Cardiac fibroblast (primary cell): ENCODE measurements at regions not wholly inside any gene's neighbourhood (a gene's known extent, or its start where the extent isn't known, plus 50 kb on each side); places are given as distances from the start of the nearest gene placed in this dataset.

Experiments
- DNase-seq, 2 donors: peaks; one replicate each; pipeline versions ENCODE4 v3.0.0 to v3.0.0-alpha.2; 2010; ENCODE audit warnings: low read depth in 2 of 2
- H3K4me3 ChIP-seq, 2 donors: replicated peaks in 1 of 2; 1 replicate in 1 of 2; 2 replicates in 1 of 2; pipeline ENCODE4 v1.5.1; 2011; ENCODE audit warnings: low read depth in 2 of 2, low read length in 2 of 2, mild to moderate bottlenecking in 2 of 2, moderate library complexity in 1 of 2
- TF ChIP-seq, protein P1 (sequence below): IDR thresholded peaks from one replicate; pipeline ENCODE4 v1.5.1; 2011; ENCODE audit warnings: low read depth, mild to moderate bottlenecking, low read length, inconsistent platforms

DNA sequence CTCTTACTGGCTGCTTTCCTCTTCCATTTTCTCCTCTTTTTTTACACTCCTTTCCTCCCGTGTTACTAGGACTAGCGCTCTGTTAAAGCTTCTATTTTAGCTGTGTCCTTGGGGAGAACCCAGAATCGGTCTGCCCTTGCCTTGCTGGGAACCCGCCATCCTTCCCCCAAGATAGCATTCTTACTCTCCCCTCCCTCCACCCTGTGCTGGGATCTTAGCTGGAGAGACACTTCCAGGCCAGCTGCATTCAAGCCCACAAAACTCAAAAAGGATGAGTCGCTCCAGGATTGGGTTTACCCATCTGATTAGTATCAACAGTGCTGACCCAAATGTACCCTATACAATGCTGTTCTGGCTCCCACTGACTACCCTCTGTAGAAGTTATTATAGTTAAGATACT is 200.5 kb upstream of the ASIC2 start:
- H3K4me3 ChIP-seq, result no peak overlapping the region
- TF ChIP-seq, protein P1, sequence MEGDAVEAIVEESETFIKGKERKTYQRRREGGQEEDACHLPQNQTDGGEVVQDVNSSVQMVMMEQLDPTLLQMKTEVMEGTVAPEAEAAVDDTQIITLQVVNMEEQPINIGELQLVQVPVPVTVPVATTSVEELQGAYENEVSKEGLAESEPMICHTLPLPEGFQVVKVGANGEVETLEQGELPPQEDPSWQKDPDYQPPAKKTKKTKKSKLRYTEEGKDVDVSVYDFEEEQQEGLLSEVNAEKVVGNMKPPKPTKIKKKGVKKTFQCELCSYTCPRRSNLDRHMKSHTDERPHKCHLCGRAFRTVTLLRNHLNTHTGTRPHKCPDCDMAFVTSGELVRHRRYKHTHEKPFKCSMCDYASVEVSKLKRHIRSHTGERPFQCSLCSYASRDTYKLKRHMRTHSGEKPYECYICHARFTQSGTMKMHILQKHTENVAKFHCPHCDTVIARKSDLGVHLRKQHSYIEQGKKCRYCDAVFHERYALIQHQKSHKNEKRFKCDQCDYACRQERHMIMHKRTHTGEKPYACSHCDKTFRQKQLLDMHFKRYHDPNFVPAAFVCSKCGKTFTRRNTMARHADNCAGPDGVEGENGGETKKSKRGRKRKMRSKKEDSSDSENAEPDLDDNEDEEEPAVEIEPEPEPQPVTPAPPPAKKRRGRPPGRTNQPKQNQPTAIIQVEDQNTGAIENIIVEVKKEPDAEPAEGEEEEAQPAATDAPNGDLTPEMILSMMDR, result no peak
- DNase-seq, result no peak

DNA sequence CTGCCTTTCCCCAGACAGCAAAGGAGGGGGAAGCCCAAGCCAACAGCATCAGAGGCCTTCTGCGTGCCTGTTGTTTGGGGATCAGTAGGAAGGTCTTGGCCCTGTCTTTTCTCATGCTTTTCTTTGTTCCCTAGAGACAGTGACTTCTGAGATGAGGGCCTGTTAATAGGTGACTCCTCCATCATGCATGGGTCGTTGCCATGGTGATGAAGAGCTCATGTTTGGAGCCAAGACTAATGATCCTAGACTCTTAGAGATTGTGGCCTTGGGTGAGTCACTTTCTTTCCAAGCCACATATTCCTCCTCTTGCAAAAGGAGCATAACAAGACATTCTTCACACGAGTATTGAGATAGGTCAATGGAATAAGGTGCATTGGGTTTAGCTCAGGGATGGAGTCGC is 201.1 kb upstream of the ASIC2 start:
- DNase-seq, result peak; percentile 5 to 55
- H3K4me3 ChIP-seq, result no peak overlapping the region
- TF ChIP-seq, protein P1, result no peak

- TF ChIP-seq, protein P1, result no peak
- DNase-seq, result no peak
- no peak overlapping the region for H3K4me3 ChIP-seq
Measured at GRCh38 chr17:33497623-33498022, 204.5 kb upstream of the ASIC2 start.

DNA sequence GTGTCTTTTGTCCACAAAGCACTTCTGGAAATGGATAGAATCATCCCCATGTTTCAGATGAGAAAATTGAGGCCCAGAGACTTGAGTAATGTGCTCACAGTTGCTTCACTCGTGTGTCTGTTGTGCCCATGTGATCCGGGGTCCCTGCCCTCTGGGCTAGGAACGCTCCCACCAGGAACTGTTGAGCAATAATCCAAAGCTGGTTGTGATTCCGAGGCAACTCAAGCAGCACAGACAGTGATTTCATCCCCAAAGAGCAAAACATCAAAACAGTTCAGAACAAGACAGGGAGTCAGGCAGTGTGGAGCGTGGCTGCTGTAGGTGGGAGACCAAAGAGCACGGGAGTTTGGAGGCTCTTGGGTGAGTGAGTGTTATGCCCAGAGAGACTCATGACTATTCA is 205.0 kb upstream of the ASIC2 start:
- TF ChIP-seq, protein P1, result no peak
- no peak overlapping the region for H3K4me3 ChIP-seq
- peak in 1 of 2 donors; percentile 3 for DNase-seq

- no peak for DNase-seq
- H3K4me3 ChIP-seq, result no peak overlapping the region
- TF ChIP-seq, protein P1, result no peak
Measured at GRCh38 chr17:33499040-33499439, 205.9 kb upstream of the ASIC2 start.

DNA sequence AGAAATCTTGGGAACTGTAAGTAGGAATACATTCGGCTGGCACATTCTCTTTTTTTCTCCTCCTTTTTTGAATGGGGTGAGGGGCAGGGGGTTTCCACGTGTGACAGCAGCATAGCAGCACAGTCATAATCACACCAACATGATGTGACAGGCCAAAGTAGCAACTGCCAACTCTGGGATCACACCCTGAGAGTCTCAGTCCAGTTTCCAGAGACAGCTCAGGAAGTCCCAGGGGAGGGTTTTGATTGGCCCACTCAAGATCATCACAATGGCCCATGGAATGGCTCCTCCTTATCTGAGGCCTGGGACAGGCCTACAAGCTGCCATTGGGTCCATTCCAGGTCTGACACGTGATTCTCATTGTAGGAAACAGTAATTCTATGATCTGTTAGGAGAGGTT is 207.1 kb upstream of the ASIC2 start:
- TF ChIP-seq, protein P1, result no peak
- H3K4me3 ChIP-seq, result no peak overlapping the region
- DNase-seq, result peak in 1 of 2 donors; percentile 3

GRCh38 chr17:33501185-33501584 is 208.1 kb upstream of the ASIC2 start:
- TF ChIP-seq, protein P1, result no peak
- no peak overlapping the region for H3K4me3 ChIP-seq
- DNase-seq, result no peak
